H9 (cell line): ENCODE measurements at regions not wholly inside any gene's neighbourhood (a gene's known extent, or its start where the extent isn't known, plus 50 kb on each side); places are given as distances from the start of the nearest gene placed in this dataset.

Experiments
- DNase-seq: peaks from one replicate; pipeline ENCODE4 v3.0.0-alpha.2; 2017
- H2AFZ ChIP-seq: one replicate; pipeline ENCODE4 v1.6.1; 2013; ENCODE audit warnings: mild to moderate bottlenecking, low read length, control low read depth, moderate library complexity
- H2AK5ac ChIP-seq: 2 replicates; pipeline ENCODE4 v1.6.1; 2013; ENCODE audit warnings: low read length, control low read depth, mixed read lengths; ENCODE audit not compliant: insufficient read length
- H2BK120ac ChIP-seq: one replicate; pipeline ENCODE4 v1.6.1; 2013; ENCODE audit warnings: low read depth, mild to moderate bottlenecking, low read length, control low read depth, inconsistent platforms; ENCODE audit not compliant: poor library complexity, severe bottlenecking
- H2BK12ac ChIP-seq: 2 replicates; pipeline ENCODE4 v1.6.1; 2013; ENCODE audit warnings: low read length, control low read depth, mixed read lengths, low read depth; ENCODE audit not compliant: insufficient read length
- H2BK15ac ChIP-seq: 2 replicates; pipeline ENCODE4 v1.6.1; 2013; ENCODE audit warnings: low read depth, low read length, control low read depth
- H2BK20ac ChIP-seq: one replicate; pipeline ENCODE4 v1.6.1; 2013; ENCODE audit warnings: low read depth, mild to moderate bottlenecking, low read length, control low read depth, inconsistent platforms; ENCODE audit not compliant: poor library complexity, severe bottlenecking
- H2BK5ac ChIP-seq: 2 replicates; pipeline ENCODE4 v1.6.1; 2013; ENCODE audit warnings: low read length, control low read depth, mixed read lengths; ENCODE audit not compliant: insufficient read length
- H3K14ac ChIP-seq: 2 replicates; pipeline ENCODE4 v1.6.1; 2013; ENCODE audit warnings: low read length, control low read depth; ENCODE audit not compliant: insufficient read depth
- H3K18ac ChIP-seq: 2 replicates; pipeline ENCODE4 v1.6.1; 2013; ENCODE audit warnings: low read depth, mild to moderate bottlenecking, mixed read lengths, low read length, control low read depth; ENCODE audit not compliant: insufficient read length
- H3K23ac ChIP-seq: 2 replicates; pipeline ENCODE4 v1.6.1; 2013; ENCODE audit warnings: low read length, control low read depth, mixed read lengths, low read depth; ENCODE audit not compliant: insufficient read length
- H3K23me2 ChIP-seq: 2 replicates; pipeline ENCODE4 v1.6.1; 2013; ENCODE audit warnings: low read depth, mild to moderate bottlenecking, mixed read lengths, low read length, control low read depth; ENCODE audit not compliant: insufficient read length, poor library complexity, severe bottlenecking
- H3K27ac ChIP-seq: 2 replicates; pipeline ENCODE4 v1.5.1; 2013; ENCODE audit warnings: low read length, control low read depth, mixed read lengths, low read depth; ENCODE audit not compliant: insufficient read length
- H3K27me3 ChIP-seq: 2 replicates; pipeline ENCODE4 v1.6.1; 2013; ENCODE audit warnings: low read length, control low read depth, inconsistent platforms; ENCODE audit not compliant: insufficient read depth
- H3K4ac ChIP-seq: 2 replicates; pipeline ENCODE4 v1.6.1; 2013; ENCODE audit warnings: low read depth, mild to moderate bottlenecking, control low read depth, inconsistent platforms, low read length, moderate library complexity
- H3K4me1 ChIP-seq: 2 replicates; pipeline ENCODE4 v1.6.1; 2013; ENCODE audit warnings: low read length, control low read depth, inconsistent platforms; ENCODE audit not compliant: insufficient read depth
- H3K4me2 ChIP-seq: 2 replicates; pipeline ENCODE4 v1.6.1; 2013; ENCODE audit warnings: low read length, control low read depth, mixed read lengths; ENCODE audit not compliant: insufficient read length, insufficient read depth
- H3K56ac ChIP-seq: 2 replicates; pipeline ENCODE4 v1.6.1; 2013; ENCODE audit warnings: low read depth, mild to moderate bottlenecking, mixed read lengths, low read length, control low read depth; ENCODE audit not compliant: insufficient read length
- H3K79me1 ChIP-seq: 2 replicates; pipeline ENCODE4 v1.6.1; 2013; ENCODE audit warnings: low read depth, mild to moderate bottlenecking, moderate library complexity, low read length, control low read depth, inconsistent platforms; ENCODE audit not compliant: insufficient read depth, poor library complexity, severe bottlenecking
- H3K79me2 ChIP-seq: 2 replicates; pipeline ENCODE4 v1.6.1; 2013; ENCODE audit warnings: low read length, control low read depth, inconsistent platforms; ENCODE audit not compliant: insufficient read depth
- H3K9ac ChIP-seq: 2 replicates; pipeline ENCODE4 v1.6.1; 2013; ENCODE audit warnings: low read length, control low read depth, mixed read lengths; ENCODE audit not compliant: insufficient read length; ENCODE audit errors: extremely low read depth
- H3K9me3 ChIP-seq: one replicate; pipeline ENCODE4 v1.6.1; 2013; ENCODE audit warnings: low read depth, low read length, inconsistent platforms; ENCODE audit not compliant: control insufficient read depth
- H3T11ph ChIP-seq: one replicate; pipeline ENCODE4 v1.6.1; 2013; ENCODE audit warnings: mild to moderate bottlenecking, low read length, control low read depth, inconsistent platforms
- H4K20me1 ChIP-seq: one replicate; pipeline ENCODE4 v1.6.1; 2013; ENCODE audit not compliant: control insufficient read depth, insufficient read length, insufficient read depth
- H4K5ac ChIP-seq: 2 replicates; pipeline ENCODE4 v1.6.1; 2013; ENCODE audit warnings: low read depth, mild to moderate bottlenecking, mixed read lengths, low read length, control low read depth; ENCODE audit not compliant: insufficient read length
- H4K8ac ChIP-seq: replicated peaks from 2 replicates; pipeline ENCODE4 v1.6.1; 2013; ENCODE audit warnings: low read length, control low read depth, mixed read lengths, low read depth; ENCODE audit not compliant: insufficient read length
- H4K91ac ChIP-seq: 2 replicates; pipeline ENCODE4 v1.6.1; 2013; ENCODE audit warnings: low read depth, mild to moderate bottlenecking, moderate library complexity, mixed read lengths, low read length, control low read depth; ENCODE audit not compliant: insufficient read length
- H3K27ac Mint-ChIP-seq, 3 experiments: 2 replicates in 2 of 3; 3 replicates in 1 of 3; pipeline ENCODE4 v1.8.0; 2020 to 2021; ENCODE audit warnings: mixed read lengths in 3 of 3, mild to moderate bottlenecking in 1 of 3, moderate library complexity in 1 of 3
- H3K27me3 Mint-ChIP-seq: 2 replicates; pipeline ENCODE4 v1.8.0; 2021; ENCODE audit warnings: low read depth, mild to moderate bottlenecking, moderate library complexity, mixed read lengths
- H3K36me3 Mint-ChIP-seq, 3 experiments: 2 replicates in 2 of 3; 3 replicates in 1 of 3; pipeline ENCODE4 v1.8.0; 2020 to 2021; ENCODE audit warnings: low read depth in 3 of 3, mixed read lengths in 3 of 3; ENCODE audit not compliant: insufficient read depth in 1 of 3
- H3K4me1 Mint-ChIP-seq, 2 experiments: 2 replicates each; pipeline ENCODE4 v1.8.0; 2020; ENCODE audit warnings: mixed read lengths in 2 of 2
- H3K4me3 Mint-ChIP-seq, 2 experiments: 2 replicates in 1 of 2; 3 replicates in 1 of 2; pipeline ENCODE4 v1.8.0; 2020 to 2021; ENCODE audit warnings: mild to moderate bottlenecking in 2 of 2, mixed read lengths in 2 of 2, moderate library complexity in 1 of 2
- H3K9me3 Mint-ChIP-seq, 2 experiments: 2 replicates in 1 of 2; 3 replicates in 1 of 2; pipeline ENCODE4 v1.8.0; 2020; ENCODE audit warnings: mild to moderate bottlenecking in 2 of 2, mixed read lengths in 2 of 2, moderate library complexity in 1 of 2
- WGBS: extraction: QIAGEN DNeasy Blood & Tissue Kit; methylation state at CpG from one replicate; pipeline ENCODE4 v1.1.7; 2013; ENCODE audit warnings: missing lambda C conversion rate, low lambda C conversion rate, mixed read lengths; ENCODE audit not compliant: insufficient read length; ENCODE audit errors: extremely low coverage; 5-methylcytosine and 5-hydroxymethylcytosine counted together
- TF ChIP-seq, protein P1 (sequence below): fragments of 200-600 bp; sonication (generic); conservative IDR thresholded peaks from 3 replicates; pipeline ENCODE4 v1.8.0; 2021; ENCODE audit warnings: antibody characterized with exemption, mild to moderate bottlenecking

DNA sequence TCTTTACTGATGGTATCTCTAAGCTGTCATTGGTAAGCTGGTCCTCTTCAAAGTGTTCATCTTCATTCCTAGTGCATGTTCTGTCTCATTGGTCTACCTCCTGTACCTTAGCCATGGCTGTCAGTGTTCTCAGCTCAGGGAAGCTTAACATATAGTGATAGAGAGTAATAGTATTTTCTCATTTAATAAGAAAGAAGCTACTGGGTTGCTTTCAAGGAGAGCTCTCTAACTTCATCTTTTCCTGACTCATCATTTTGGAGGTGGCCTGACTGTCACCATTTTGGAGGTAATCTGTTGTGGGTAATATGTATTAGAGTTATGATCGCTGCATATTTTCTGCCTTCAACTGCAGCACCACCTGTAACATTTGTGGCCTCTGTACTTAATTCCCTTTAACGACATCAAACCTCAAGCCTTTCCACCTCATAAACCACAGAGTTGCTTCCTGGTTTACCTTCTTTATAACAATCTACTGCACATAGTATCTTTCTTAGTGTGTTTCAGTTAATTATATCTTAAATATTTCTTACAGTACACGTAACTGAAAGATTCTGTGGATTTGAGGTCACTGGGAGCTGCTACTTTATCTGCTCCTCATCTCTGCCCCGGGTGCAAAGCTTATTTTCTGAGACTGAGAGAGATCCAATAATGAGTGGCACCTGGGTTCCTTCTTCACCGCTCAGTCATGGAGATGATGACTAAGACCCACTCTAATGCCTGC lies 474.0 kb upstream of the TECRL start:
- Histone ChIP-seq H3K4me2 (no peak overlapping the region), H3K9me3 (no peaks in the 10 kb centered on the region), H3K27me3 (no peaks in the 10 kb centered on the region), H2BK20ac (no peak overlapping the region), H2BK5ac (no peak overlapping the region), H4K20me1 (no peaks in the 10 kb centered on the region), H3K23me2 (no peaks in the 10 kb centered on the region), H3K4ac (no peak overlapping the region), H3T11ph (no peak overlapping the region), H2BK15ac (no peak overlapping the region), H3K9ac (no peak overlapping the region), H3K4me1 (no peaks in the 10 kb centered on the region), H3K14ac (no peak overlapping the region), H3K18ac (no peak overlapping the region), H3K27ac (no peak overlapping the region), H2AFZ (no peak overlapping the region), H3K79me1 (no peaks in the 10 kb centered on the region), H3K56ac (no peak overlapping the region), H4K5ac (no peak overlapping the region), H4K91ac (no peak overlapping the region), H3K79me2 (no peaks in the 10 kb centered on the region), H2BK120ac (no peak overlapping the region), H4K8ac (no peak overlapping the region), H2BK12ac (no peak overlapping the region), H3K23ac (no peak overlapping the region), H2AK5ac (no peak overlapping the region)
- H3K9me3 Mint-ChIP-seq = no peaks in the 10 kb centered on the region
- TF ChIP-seq, protein P1, sequence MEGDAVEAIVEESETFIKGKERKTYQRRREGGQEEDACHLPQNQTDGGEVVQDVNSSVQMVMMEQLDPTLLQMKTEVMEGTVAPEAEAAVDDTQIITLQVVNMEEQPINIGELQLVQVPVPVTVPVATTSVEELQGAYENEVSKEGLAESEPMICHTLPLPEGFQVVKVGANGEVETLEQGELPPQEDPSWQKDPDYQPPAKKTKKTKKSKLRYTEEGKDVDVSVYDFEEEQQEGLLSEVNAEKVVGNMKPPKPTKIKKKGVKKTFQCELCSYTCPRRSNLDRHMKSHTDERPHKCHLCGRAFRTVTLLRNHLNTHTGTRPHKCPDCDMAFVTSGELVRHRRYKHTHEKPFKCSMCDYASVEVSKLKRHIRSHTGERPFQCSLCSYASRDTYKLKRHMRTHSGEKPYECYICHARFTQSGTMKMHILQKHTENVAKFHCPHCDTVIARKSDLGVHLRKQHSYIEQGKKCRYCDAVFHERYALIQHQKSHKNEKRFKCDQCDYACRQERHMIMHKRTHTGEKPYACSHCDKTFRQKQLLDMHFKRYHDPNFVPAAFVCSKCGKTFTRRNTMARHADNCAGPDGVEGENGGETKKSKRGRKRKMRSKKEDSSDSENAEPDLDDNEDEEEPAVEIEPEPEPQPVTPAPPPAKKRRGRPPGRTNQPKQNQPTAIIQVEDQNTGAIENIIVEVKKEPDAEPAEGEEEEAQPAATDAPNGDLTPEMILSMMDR = no peak
- H3K4me3 Mint-ChIP-seq = no peak overlapping the region
- H3K27ac Mint-ChIP-seq = no peak overlapping the region; a peak in 1 of 7 replicates
- DNase-seq = no peak
- no CpG with 5 or more reads among the region's 5 CpGs for WGBS
- no peaks in the 10 kb centered on the region for H3K36me3 Mint-ChIP-seq
- H3K27me3 Mint-ChIP-seq = no peaks in the 10 kb centered on the region
- no peaks in the 10 kb centered on the region for H3K4me1 Mint-ChIP-seq
